ENCODE measurements at regions not wholly inside any gene's neighbourhood (a gene's known extent, or its start where the extent isn't known, plus 50 kb on each side); places are given as distances from the start of the nearest gene placed in this dataset.

- no peak for TF ChIP-seq GLMP (CRISPR knock-in tag; IDR thresholded peaks at IDR 0.05; ENCODE audit: borderline replicate concordance)
- 0 out of 2 replicates have a peak, but pooled peaks have one; percentile 17 for TF ChIP-seq HNRNPL (IDR thresholded peaks at IDR 0.05; ENCODE audit: low read depth, low read length)
Observed at GRCh38 chr17:77498791-77499698, 358.3 kb downstream of the SEC14L1 start (continued).

- ATAC-seq (no peak), DNase-seq (ENCODE audit: low spot score) (no peak), FAIRE-seq (no peak)
- Histone ChIP-seq H3K9me3 (ENCODE audit: low read length) (no peaks in the 10 kb centered on the region), H3K9ac (ENCODE audit: insufficient read depth, low read depth, low read length) (no peak overlapping the region), H3K27ac (ENCODE audit: extremely low read length, insufficient read depth, low read length) (no peak overlapping the region), H3K4me3 (replicated peaks in 1 of 3; ENCODE audit: insufficient read depth in 1 of 3, low read depth in 2 of 3, low read length in 3 of 3) (no peak overlapping the region), H3K4me2 (ENCODE audit: low read depth, low read length) (no peak overlapping the region), H2AFZ (ENCODE audit: low read length) (no peak overlapping the region), H3K36me3 (replicated peaks in 1 of 2; ENCODE audit: control insufficient read depth in 1 of 2, insufficient read depth in 2 of 2, low read length in 2 of 2) (peaks cover 24 to 37% of the 10 kb centered on the region in 2 experiments), H4K20me1 (ENCODE audit: insufficient read depth, low read length) (peaks cover 7% of the 10 kb centered on the region; the same call in 1 of the 2 replicates), H3K79me2 (ENCODE audit: insufficient read depth, low read length) (no peaks in the 10 kb centered on the region), H3K4me1 (ENCODE audit: insufficient read depth, low read length) (peaks cover 6% of the 10 kb centered on the region), H3K27me3 (ENCODE audit: control insufficient read depth in 1 of 2, insufficient read depth in 2 of 2, low read length in 2 of 2) (no peaks in the 10 kb centered on the region)
- ChIA-PET POLR2A (no interaction called here), CTCF (ENCODE audit: low intra/inter-chr PET ratio, low total read pairs) (no interaction called here)
- WGBS (ENCODE audit: low lambda C conversion rate), result 87% methylated on average over 14 of the region's 14 CpGs
- BruUV-seq (replicated peaks), result TSS peak; percentile 61
- in situ Hi-C loops (cut with HindIII; ENCODE audit: extremely low pct_ligation_motif_present, low pct_unique_long_range_greater_than_20kb), result loop anchor here (5.0 kb wide), 2 partner anchors 73 to 168 kb away; no protein-coding TSS in a partner anchor
- intact Hi-C loops (cut with micrococcal nuclease; ENCODE audit: unreplicated experiment), result no loop called here
- TF ChIP-seq JUN (CRISPR knock-in tag; IDR thresholded peaks at IDR 0.05) (no peak), SSRP1 (CRISPR knock-in tag; IDR thresholded peaks at IDR 0.05) (no peak), ZSCAN9 (CRISPR knock-in tag; IDR thresholded peaks at IDR 0.05; ENCODE audit: borderline replicate concordance) (no peak), ZNF740 (CRISPR knock-in tag; IDR thresholded peaks at IDR 0.05) (no peak), EED (CRISPR knock-in tag; IDR thresholded peaks at IDR 0.05) (no peak), POLR2A (IDR thresholded peaks at IDR 0.05; ENCODE audit: insufficient read depth in 1 of 2, low read depth in 2 of 2, low read length in 2 of 2) (0 out of 4 replicates have a peak, but pooled peaks of 1 of the 2 experiments have one; percentile 42), ZNF549 (CRISPR knock-in tag; IDR thresholded peaks at IDR 0.05) (no peak), BCLAF1 (IDR thresholded peaks at IDR 0.05) (no peak), MEIS1 (CRISPR knock-in tag; IDR thresholded peaks at IDR 0.05; ENCODE audit: borderline replicate concordance) (no peak), ZNF816 (CRISPR knock-in tag; IDR thresholded peaks at IDR 0.05; ENCODE audit: borderline replicate concordance) (no peak), MTA1 (CRISPR knock-in tag; IDR thresholded peaks at IDR 0.05; ENCODE audit: borderline replicate concordance) (0 out of 2 replicates have a peak, but pooled peaks have one; percentile 11), U2AF1 (optimal IDR thresholded peaks at IDR 0.05; ENCODE audit: low read depth, low read length) (no peak), DDIT3 (CRISPR knock-in tag; IDR thresholded peaks at IDR 0.05) (no peak), ZNF607 (CRISPR knock-in tag; IDR thresholded peaks at IDR 0.05; ENCODE audit: borderline replicate concordance) (0 out of 2 replicates have a peak, but pooled peaks have one; percentile 35)
Observed at GRCh38 chr17:77499699-77500435, 359.1 kb downstream of the SEC14L1 start.

Data from HepG2 (cell line).